H1 (cell line): ENCODE measurements at regions not wholly inside any gene's neighbourhood (a gene's known extent, or its start where the extent isn't known, plus 50 kb on each side); places are given as distances from the start of the nearest gene placed in this dataset.

Experiments
- CTCF ChIP-seq, 3 experiments: IDR thresholded peaks; 1 replicate in 2 of 3; 2 replicates in 1 of 3; pipeline versions ENCODE4 v1.5.1 to v1.6.1; 2011; ENCODE audit warnings: low read length in 3 of 3, mild to moderate bottlenecking in 3 of 3, inconsistent platforms in 2 of 3, low read depth in 1 of 3, moderate library complexity in 1 of 3; ENCODE audit not compliant: insufficient read depth in 1 of 3; ENCODE audit errors: control extremely low read depth in 1 of 3
- SIN3A ChIP-seq, 2 experiments: IDR thresholded peaks in 1 of 2; conservative IDR thresholded peaks in 1 of 2; 2 replicates each; pipeline ENCODE4 v1.6.1; 2011 to 2012; ENCODE audit warnings: low read length in 2 of 2, improper control_type of control experiment in 1 of 2, low read depth in 1 of 2, mild to moderate bottlenecking in 1 of 2

- TF ChIP-seq CTCF (IDR thresholded peaks at IDR 0.05; ENCODE audit: control extremely low read depth in 1 of 3, insufficient read depth in 1 of 3, low read depth in 1 of 3, low read length in 3 of 3): peak in 2 of 3 experiments; percentile 10 to 32; a peak in 3 of 4 replicates
- no peak for TF ChIP-seq SIN3A (conservative IDR thresholded peaks at IDR 0.05 in 1 of 2, IDR thresholded peaks at IDR 0.05 in 1 of 2; ENCODE audit: low read depth in 1 of 2, low read length in 2 of 2)
Measured at GRCh38 chr1:208449951-208450350, 205.8 kb upstream of the PLXNA2 start.
